VCaP (cell line): ENCODE measurements at regions not wholly inside any gene's neighbourhood (a gene's known extent, or its start where the extent isn't known, plus 50 kb on each side); places are given as distances from the start of the nearest gene placed in this dataset.
"Not testable (repeated sequence)": the region's sequence is repeated elsewhere in the genome, so short reads cannot be mapped to it uniquely, and the experiment has no call there.

Source experiments
- H3K27ac ChIP-seq: fragments of 450-650 bp; 2 replicates; pipeline ENCODE4 v1.5.1; 2017
- CTCF ChIP-seq: fragments of 450-650 bp; conservative IDR thresholded peaks from 2 replicates; pipeline ENCODE4 v1.5.1; 2017; ENCODE audit warnings: mild to moderate bottlenecking, moderate library complexity

- no peak for TF ChIP-seq CTCF
- no peak overlapping the region for H3K27ac ChIP-seq
Measured at GRCh38 chr1:204013052-204013451, 59.9 kb upstream of the SOX13 start.

GRCh38 chr1:204014336-204014735 is 58.6 kb upstream of the SOX13 start:
- TF ChIP-seq CTCF: no peak
- H3K27ac ChIP-seq: no peak overlapping the region

DNA sequence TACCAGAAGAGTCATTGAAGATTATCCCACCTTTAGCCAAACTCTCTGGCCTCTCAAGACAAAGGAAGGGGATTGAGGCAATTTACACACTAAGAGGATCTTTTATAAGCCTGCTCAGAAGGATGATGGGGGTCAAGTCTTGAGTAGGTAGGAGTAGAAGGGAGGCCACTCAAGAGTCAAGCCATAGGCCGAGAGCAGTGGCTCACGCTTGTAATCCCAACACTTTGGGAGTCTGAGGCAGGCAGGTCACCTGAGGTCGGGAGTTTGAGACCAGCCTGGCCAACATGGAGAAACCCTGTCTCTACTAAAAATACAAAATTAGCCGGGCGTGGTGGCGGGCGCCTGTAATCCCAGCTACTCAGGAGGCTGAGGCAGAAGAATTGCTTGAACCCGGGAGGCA is 58.0 kb upstream of the SOX13 start:
- not testable (repeated sequence) for H3K27ac ChIP-seq

DNA sequence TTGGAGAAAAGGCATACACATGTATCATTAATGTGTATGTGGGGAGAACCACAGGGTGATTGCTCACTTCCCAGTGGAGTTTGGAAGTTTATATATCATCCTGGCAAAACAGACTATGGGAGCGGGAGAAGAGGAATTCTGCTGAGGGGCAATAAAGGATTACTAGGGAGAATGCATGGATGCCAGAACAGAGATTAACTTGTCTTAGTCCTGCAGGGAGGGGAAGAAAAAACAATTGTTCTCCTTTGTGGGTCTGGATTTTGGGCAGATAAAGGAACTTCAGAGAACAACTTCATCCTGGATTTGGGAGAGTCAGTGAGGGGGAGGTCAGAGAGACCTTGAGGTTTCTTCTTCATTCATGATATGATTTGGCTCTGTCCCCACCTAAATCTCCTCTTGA is 55.9 kb upstream of the SOX13 start:
- no peak for TF ChIP-seq CTCF

GRCh38 chr1:204018460-204018859 is 54.5 kb upstream of the SOX13 start:
- H3K27ac ChIP-seq: no peak overlapping the region
- no peak for TF ChIP-seq CTCF

More for the DNA sequence above, 55.9 kb upstream of the SOX13 start:
- H3K27ac ChIP-seq: no peak overlapping the region
